Stimulated activated CD4-positive, alpha-beta T cell treated with anti-CD3 and anti-CD28 coated beads, Interleukin-2, amount 100 ng/mL, for 24 hours (primary cell): ENCODE measurements at regions not wholly inside any gene's neighbourhood (a gene's known extent, or its start where the extent isn't known, plus 50 kb on each side); places are given as distances from the start of the nearest gene placed in this dataset.

Experiments
- DNase-seq, 2 donors: peaks; one replicate each; pipeline ENCODE4 v3.0.0-alpha.2; 2020

DNA sequence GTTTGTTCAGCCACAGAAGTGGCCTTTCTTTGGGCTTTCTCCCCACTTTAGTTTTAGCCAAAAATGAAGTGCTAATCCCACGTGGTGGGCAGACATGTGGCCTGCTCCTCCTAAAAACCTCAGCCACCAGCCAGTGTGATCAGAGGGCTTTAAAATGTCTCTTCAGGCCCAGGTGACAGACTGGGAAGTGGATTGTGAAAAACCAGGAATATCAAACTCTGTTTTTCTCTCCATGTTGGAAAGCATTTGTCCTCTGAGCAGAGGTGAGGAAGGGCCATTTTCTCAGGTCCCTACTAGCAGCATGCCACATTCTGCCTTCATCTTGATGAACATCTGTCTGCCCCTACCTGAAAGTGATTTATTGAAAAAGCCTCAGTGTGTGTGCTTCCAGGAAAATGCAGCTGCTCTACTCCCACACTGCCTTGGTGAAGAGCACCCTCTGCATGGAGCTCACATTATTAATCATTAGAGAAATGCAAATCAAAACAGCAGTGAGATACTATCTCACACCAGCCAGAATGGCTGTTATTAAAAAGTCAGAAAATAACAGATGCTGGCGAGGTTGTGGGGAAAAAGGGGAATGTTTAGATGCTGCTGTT lies 181.2 kb upstream of the DMAC1 start:
- DNase-seq = no peak

DNA sequence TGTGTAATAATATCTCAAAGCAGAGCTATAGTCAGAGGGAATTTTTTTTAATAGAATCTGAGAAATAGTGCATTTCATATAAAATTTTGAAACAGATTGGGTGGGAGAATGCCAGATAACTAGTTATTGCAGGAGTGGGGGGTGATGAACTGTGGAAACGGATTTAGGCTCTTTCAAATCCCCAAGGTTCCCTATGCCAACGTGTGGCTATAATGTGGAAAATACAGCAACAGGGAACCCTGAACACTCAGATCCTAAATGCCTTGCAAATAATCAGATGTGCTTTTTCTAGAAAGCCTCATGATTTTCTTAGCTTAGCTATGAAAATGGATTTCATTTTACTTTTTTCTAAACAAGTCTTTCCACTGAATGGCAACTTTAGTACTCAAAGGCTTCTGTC lies 180.5 kb upstream of the DMAC1 start:
- DNase-seq = no peak

DNA sequence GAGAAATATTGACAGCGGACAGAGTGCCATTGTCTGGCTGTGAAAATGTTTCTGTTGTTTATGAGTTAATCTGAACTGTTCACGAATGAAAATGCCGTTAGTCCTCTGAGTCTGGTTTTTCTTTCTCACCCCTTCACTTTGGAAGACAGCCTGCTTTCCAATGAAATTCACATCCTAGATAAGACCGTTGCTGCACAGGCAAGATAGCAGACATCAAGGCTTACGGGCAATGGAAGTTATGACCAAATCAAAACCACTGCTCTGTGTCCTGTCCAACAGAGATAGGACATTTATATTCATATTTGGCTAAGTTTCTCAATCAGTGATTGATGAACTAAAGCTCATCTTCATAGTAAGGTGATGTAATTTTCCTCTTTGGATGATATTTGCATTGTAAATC lies 180.0 kb upstream of the DMAC1 start:
- DNase-seq = no peak

DNA sequence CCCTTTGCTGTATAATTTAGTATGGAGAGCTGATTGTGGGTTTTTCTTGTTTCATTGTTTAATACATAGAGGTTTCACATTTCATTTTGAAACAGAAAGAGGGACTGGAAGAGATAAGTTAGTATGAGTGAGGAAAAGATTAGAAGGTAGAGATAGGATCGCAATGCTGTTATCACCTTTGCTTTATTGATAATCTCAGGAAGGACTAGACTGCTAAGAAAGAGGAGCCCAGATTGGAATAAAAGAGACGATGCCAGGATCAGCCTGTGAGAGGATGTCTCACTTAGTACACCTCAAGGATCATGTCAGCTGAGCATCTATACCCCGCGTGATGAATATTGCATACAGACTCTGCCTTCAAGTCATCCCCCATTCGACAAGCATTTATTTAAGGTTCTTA lies 178.0 kb upstream of the DMAC1 start:
- no peak for DNase-seq

DNA sequence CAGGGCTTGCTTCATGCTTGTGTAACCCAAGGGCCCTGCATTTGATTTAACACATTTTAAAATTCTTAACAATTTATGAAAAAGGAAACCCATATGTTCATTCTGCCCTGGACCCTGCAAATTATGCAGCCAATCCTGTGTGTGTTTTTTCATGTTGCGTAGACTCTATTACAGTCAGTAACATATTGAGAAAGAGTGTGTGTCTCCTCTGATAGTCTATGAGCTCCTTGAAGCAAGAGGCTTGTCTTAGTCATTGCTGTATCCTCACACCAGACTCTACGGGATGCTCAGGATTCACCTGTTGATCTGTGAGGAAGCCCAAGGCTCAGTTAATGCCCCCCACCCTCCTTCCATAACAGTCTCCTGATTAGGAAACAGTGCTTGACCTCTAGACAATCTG lies 177.3 kb upstream of the DMAC1 start:
- no peak for DNase-seq

DNA sequence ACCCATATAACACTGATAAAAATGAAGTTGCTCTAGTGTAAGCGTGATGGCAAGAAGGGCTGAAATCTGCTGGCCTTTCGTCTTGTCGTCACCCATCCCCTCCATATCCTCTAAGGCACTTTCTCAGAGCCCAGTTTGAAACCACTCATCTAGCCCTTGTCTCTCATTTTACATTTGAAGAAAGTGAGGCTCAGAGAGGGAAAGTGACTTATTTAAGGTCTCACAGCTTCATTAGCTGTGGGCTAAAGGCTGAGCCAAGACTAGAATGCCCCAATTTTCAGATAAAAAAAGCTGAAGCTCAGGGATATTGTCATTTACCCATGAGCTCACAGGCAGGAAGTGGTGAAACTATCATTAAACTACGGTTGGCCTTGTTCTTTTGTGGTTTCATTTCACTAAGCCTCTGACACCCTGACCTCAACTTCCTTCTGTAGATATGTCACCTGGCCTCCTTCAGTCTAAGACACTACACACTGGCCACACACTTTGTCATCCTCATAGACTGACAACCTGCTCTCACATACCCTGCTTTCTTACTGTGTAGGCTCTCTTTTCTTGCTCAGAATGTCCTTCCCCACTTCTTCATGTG lies 176.7 kb upstream of the DMAC1 start:
- DNase-seq = peak in 1 of 2 donors; percentile 56

DNA sequence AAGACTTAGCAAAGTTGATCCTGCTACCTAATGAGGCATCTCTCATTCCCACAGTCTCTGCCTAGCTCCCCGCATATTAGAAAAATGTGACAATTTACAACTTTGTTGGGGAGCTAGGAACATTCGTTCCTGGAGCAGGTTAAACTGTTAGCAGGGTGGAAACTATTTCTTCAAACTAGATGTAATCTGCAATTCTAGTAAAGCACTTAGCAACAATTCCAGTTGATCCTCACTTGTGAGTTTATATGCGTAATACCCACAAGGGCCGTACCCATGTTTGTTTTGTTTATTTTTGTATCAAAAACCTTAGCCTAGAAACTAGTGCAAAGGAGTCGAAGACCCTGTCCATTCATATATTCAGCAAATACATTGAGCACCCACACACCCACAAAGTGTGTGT lies 175.8 kb upstream of the DMAC1 start:
- no peak for DNase-seq

DNA sequence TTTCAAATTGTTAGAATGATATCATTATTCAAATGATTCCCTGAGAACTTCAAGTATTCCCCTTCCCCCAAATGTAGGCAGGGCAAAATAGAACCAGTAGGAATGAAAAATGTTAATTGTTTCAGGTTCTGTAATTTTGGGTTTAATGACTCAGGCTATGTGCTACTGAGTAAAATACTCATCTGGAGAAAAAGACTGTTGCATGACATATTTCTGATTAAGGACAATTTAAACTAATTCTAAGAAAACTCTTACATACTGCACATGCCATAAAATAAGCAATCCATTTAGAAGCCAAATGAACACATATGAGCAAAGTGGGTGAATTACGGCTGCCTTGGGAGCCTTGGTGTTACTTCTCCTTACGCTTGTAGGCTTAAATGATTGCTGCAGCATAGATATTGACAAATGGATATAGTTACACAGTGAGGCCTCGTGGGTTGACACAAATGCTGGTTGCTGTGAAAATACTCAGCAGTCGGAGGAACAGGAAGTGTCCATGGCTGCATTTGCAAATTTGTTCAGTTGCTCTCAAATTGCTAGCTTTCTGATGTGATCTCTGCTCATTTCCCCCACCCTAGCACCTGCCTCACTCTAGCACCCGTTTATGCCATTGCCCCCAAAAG lies 174.9 kb upstream of the DMAC1 start:
- no peak for DNase-seq

DNA sequence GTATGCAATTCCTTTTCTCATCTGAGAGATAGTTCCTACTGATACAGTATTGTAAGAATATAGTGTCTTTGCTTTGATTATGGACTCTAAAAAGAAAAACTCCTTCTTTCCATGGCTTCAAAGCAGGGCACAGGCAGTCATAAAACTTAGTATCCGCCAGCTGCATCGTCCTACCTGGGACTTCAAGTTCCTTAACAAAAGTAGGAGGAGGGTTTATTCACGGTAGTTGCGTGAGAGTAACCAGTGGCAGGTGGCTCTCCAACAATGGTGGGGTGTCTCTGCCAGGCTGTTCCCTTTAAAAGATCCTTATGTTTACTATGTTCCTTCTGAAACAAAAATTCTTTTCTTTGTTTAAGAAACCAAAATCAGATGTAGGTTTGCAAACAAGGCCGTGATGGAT lies 173.5 kb upstream of the DMAC1 start:
- DNase-seq = no peak

DNA sequence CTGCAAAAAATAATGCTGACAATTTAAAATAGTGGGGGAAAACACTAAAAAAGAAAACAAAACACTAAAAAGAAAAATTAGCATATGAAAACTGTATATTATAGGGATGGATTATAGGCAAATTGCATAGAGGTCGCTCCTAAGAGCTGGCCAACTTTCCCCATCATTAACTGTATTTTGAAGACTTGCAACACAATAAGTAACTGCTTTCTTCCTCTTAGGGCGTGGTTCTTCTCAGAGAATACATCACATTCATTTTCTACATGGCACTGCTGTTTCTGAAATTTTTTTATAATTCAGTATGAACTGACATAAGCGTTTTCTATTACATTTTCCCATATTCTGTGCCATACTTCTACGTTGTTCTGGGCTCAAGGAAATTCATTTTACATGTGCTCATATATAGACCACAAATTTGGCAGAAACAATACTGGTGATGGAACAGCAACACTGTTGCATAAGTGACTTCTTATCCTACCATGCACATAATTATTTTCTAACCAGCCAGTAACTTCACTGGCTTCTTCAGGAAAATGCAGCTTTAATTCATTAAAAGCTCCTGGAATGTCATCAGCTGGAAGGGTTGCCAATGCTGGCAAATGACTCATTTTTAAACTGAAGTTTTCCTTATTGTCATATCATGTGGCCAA lies 171.2 kb upstream of the DMAC1 start:
- DNase-seq = no peak

DNA sequence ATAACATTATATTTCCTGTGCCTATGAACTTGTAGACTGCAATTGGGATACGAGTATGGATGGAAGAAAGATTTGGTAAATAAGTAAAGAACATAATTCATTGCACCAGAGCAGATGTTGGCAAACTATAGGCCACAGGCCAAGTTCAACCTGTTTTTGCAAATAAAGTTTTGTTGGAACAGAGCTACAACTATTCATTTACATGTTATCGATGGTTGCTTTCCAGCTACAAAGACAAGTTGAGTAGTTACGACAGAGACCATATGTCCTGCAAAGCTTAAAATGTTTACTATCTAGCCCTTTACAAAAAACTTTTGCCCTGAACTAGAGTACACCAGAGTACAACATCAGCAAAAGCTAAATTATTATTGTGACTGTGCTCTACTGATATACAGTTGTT lies 169.1 kb upstream of the DMAC1 start:
- no peak for DNase-seq

DNA sequence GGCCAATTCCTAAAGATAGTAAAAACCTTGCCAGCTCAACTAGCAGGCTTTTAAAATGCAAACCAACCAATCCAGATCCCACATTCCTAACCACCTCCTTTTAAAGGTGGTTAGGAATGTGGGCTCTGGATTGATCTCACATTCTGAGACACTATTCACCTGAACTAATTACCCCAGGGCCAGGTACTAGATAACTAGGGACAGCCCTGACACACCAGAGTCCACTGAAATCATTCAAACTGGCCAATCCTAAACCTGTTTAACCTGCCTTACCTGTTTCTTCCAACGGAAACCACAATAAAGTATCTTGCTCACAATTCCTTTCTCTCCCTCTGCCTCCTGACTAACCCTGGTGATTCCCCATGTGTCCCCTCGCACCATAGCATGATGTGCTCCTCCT lies 168.3 kb upstream of the DMAC1 start:
- DNase-seq = no peak

DNA sequence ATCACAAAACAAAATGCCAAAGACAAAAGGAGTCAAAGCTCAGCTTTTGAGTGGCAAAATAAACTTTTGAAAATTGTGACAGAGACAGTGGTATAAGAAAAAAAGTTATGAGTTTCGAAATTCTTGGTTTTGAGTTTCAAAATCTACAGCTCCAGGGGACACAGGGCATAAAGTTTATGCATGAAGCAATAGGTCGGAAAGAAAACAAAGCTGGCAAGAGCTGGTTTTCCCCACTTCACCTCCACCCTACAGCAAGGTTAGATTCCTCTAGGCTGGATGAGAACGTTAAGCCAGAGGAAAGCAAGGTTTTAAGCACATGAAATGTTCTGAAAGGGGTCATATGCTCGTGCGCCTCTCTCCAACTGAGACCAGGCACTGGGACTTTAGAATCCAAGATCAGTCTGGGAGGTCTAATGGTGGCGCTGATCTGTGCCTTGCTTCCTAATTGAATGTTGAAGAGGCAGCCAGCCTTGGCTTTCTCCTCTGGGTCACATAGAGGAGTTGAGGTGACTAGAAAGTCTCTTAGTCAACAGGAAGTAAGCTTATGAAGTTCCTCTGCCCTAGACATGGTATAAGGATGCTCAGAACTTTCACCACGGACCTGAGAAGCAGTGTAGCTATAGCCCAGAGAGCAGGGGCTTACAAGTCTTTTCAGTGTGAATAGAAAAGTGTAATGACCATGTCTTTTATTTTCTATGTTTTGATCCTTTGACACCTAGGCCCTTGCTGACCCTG lies 167.7 kb upstream of the DMAC1 start:
- no peak for DNase-seq

DNA sequence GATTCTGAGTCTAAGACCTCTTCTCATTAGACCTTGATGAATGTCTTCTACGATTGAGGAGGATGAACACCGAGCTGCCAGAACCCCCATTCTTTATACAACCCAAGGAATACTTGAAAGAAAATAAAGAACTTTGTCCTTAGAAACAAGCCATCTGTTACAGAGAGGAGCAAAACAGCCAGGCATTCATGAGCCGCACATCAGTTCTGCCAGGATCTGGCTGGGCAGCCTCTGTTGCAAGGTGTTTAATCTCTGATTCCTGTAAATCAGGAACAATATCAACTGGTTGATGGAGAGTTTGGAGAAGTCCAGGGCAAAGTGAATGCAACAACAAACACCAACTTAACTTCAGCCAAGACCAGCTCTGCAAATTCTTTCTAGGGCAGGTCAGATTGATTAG lies 165.5 kb upstream of the DMAC1 start:
- DNase-seq = no peak

DNA sequence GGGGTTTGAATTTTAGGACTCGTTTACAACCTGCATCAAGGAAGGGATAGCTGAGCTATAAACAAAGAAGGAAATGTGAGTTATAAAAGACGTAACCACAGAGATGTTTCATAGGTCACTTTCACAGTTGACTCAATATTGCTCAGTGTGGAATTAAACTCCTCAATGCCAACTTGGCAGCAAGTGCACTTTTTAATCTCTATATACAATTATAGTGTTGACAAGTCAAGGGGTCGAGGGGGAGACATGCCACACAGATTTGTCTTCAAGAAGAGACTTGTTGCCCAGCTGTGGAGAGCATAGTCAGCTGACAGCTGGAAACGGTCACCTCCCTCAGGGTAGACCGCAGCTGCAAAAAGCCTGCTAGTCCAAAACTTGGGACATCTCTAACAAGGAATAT lies 163.4 kb upstream of the DMAC1 start:
- no peak for DNase-seq

DNA sequence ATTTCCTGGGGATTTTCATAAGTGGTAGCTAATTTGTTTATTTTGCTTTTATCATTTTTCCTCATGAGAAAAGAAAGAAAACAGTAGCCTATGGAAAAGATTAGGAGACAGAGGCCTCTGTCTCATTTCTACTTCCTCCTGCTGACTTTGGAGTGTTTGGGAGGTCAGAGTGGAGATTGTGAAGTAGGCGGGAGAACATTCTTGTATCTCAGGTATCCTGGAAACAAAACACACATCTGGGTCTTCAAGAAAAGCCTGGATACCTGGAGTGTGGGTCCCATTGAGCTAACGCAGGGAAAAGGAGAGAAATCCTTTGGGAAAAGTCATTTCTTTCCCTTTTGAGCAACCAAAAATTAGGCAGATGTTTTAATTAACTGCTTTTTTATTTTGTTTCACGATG lies 161.5 kb upstream of the DMAC1 start:
- DNase-seq = no peak

DNA sequence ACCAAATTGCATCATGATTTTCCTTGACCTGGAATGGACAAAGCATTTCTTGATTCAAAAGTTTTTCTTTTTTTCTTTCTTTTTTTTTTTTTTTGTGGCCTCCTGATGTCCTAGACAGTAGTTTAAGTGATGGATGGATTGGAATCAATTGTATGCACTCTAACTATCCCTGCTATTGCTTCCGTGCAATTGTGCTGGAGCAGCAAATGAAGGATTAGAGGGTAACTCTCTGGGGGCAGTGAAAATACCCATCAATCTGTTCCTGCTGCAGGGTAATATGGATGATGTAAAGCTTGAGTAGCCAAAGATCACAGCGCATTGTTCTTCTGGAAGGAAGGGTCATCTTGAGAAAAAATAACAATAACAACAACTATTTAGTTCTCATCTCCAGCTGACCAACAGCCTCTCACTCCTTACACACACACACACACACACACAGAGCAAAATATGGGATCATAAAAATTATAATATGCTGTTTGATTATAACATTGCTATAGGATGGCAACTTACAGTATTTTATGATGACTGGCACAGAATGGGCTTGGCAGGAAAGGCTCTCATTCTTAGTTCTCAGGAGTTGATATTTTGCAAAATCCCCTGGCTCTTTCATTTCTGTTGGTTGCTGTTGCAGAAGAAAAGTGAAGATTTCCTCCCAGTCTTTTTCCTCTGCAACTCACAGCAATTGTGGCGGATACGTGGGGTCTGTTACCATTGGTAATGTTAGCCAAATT lies 160.9 kb upstream of the DMAC1 start:
- no peak for DNase-seq

DNA sequence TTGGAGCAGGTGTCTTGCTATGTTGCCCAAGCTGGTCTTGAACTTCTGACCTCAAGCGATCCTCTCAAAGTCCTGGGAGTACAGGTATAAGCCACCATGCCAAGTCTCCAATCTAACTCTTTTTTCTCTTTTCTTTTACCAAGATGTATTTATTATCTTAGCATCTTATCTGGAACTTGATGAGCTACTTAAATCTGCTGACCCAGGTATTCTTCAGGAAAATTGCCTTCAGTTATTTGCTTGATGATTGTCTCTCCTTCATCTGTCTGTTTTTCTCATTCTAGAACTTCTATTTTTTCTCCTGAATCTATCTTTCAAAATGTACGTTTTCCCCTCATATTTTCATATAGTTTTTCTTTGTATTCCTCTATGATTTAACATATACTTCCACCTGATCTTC lies 158.2 kb upstream of the DMAC1 start:
- no peak for DNase-seq

DNA sequence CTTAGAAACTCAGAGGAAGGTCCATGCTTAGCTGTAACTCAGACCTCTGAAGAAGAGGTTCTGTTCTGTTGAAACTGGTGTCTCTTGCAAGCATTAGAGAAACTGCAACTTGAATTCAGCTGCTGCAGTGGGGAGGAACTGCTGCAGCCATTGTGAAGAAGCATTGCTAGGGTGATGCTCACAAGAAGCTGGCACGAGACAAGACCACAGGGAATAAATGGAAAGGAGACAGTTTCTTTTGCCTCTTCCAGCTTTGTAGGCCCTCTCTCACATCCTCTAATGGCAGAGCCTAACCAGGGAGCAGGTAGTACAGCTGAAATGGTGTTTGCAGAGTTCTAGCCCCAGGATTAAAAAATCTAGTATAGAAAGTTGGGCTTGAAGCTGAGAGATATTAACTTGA lies 148.0 kb upstream of the DMAC1 start:
- no peak for DNase-seq

DNA sequence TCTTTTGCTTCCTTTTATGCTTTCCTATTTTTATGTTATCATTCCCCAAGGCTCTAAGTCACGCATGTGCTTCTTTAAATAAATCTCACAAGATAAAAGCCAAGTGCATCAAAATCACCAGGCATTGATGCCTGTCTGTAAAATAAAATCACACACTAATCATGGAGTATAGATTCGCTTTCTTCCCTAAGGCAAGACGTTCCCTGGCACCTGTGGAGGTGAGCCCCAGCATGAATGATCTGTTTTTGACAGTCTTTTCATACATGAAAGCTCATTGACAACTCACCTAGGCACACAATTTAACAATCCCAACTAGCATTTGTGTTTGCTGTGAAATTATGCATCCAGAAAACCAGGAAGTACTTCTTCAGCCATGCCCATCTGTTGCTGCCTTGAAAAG lies 146.9 kb upstream of the DMAC1 start:
- DNase-seq = no peak

DNA sequence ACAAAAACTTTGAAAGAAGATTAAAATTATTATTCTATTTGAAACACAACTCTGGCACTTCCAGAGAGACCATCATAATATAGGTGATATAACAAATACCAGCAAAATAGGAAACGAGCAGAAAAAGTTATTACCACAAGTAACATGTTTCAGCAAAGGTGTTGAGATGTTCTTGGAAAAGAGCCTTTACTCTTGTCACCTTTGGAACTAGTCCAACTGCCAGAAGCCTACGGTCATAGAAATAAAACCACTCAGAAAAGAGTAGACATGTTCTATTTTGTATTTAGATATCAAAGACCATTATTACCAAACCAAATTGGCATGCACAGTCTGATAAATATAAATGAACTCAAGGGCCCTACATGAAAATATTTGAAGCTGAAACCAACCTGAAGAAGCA lies 145.0 kb upstream of the DMAC1 start:
- DNase-seq = no peak

DNA sequence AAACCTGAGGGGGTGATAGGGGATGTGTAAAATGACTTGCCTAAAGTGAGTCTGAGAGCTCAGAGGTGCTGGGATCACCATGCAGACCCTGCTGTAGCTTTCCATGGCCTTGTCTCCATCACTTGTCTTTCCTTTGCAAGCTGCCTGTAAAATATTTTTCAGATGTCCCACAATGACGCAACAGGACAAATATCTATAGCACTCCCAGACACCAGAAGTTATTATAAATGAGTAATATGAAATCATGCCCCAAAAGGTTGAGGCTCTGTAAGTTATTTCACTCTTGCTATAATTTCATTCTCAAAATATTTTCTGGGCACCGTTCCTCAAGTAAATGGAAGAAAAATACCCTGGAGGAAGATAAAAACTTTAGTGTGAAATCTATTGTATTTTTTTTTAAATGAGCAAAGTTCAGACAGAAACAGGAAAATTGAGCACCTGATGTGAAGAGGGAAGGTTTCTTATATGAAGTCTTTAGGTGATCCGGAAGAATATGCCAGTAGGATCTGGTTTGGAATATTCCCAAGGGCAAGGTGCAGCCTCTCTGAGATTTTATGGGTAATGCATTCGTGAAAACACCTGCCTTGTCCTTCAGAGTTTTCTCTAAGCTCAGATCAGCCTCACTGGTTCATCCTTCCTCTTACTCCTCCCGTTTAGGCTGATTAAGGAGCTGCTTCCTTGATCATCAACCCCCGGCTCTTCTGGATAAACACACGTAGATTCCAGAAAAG lies 138.3 kb upstream of the DMAC1 start:
- no peak for DNase-seq
